SU-DHL-6 (cell line): ENCODE measurements at regions not wholly inside any gene's neighbourhood (a gene's known extent, or its start where the extent isn't known, plus 50 kb on each side); places are given as distances from the start of the nearest gene placed in this dataset.
"Not testable (repeated sequence)": the region's sequence is repeated elsewhere in the genome, so short reads cannot be mapped to it uniquely, and the experiment has no call there.

Experiments
- H2AFZ ChIP-seq: fragments of 200-600 bp; sonication (generic); 2 replicates; pipeline ENCODE4 v1.6.1; 2014; ENCODE audit warnings: low read depth, mild to moderate bottlenecking, moderate library complexity, mixed read lengths, antibody characterized with exemption, low read length; ENCODE audit not compliant: severe bottlenecking
- H3F3A ChIP-seq: fragments of 200-600 bp; shearing (Covaris generic); 2 replicates; pipeline ENCODE4 v1.6.0; 2016; ENCODE audit warnings: antibody characterized with exemption, mild to moderate bottlenecking; ENCODE audit not compliant: insufficient read depth
- H3K27ac ChIP-seq: fragments of 200-600 bp; sonication (generic); 2 replicates; pipeline ENCODE4 v1.5.1; 2016; ENCODE audit warnings: low read depth, mild to moderate bottlenecking, low read length, moderate library complexity, mixed read lengths
- H3K27me3 ChIP-seq: fragments of 200-600 bp; sonication (generic), shearing (Covaris generic); 2 replicates; pipeline ENCODE4 v1.6.0; 2014; ENCODE audit warnings: mild to moderate bottlenecking, low read length
- H3K36me3 ChIP-seq: fragments of 200-600 bp; sonication (generic); 2 replicates; pipeline ENCODE4 v1.6.1; 2014; ENCODE audit warnings: mild to moderate bottlenecking, low read length, mixed read lengths
- H3K4me2 ChIP-seq: fragments of 300-600, 200-600 bp; shearing (Covaris generic), sonication (generic); 2 replicates; pipeline ENCODE4 v1.6.0; 2014; ENCODE audit warnings: low read length, low read depth, mild to moderate bottlenecking; ENCODE audit not compliant: poor library complexity, severe bottlenecking
- H3K4me3 ChIP-seq: fragments of 200-600 bp; sonication (generic); 2 replicates; pipeline ENCODE4 v1.5.1; 2014; ENCODE audit warnings: antibody characterized with exemption, low read length, mild to moderate bottlenecking, mixed read lengths; ENCODE audit not compliant: insufficient read depth, poor library complexity, severe bottlenecking
- H3K79me2 ChIP-seq: fragments of 200-600 bp; sonication (generic); 2 replicates; pipeline ENCODE4 v1.6.1; 2014; ENCODE audit warnings: mild to moderate bottlenecking, low read length, moderate library complexity; ENCODE audit not compliant: insufficient read depth
- H3K9ac ChIP-seq: fragments of 200-600 bp; sonication (generic); 2 replicates; pipeline ENCODE4 v1.7.0; 2014; ENCODE audit warnings: mild to moderate bottlenecking, low read length
- H3K9me2 ChIP-seq: fragments of 200-600 bp; sonication (generic); replicated peaks from 2 replicates; pipeline ENCODE4 v1.6.1; 2014; ENCODE audit warnings: low read length; ENCODE audit not compliant: insufficient read depth
- H3K9me3 ChIP-seq: fragments of 200-600 bp; sonication (generic); 2 replicates; pipeline ENCODE4 v1.6.1; 2014; ENCODE audit warnings: low read length, mixed read lengths; ENCODE audit not compliant: insufficient read depth
- H4K20me1 ChIP-seq: fragments of 200-600 bp; sonication (generic); 2 replicates; pipeline ENCODE4 v1.6.1; 2014; ENCODE audit warnings: low read depth, mild to moderate bottlenecking, antibody characterized with exemption, low read length, moderate library complexity, mixed read lengths
- EZH2phosphoT487 ChIP-seq: fragments of 200-600 bp; sonication (generic), shearing (Covaris generic); conservative IDR thresholded peaks from 2 replicates; pipeline ENCODE4 v1.6.1; 2018; ENCODE audit warnings: mild to moderate bottlenecking, antibody characterized with exemption, low read length, moderate library complexity, mixed read lengths
- TF ChIP-seq, protein P1 (sequence below): fragments of 200-600 bp; sonication (generic); IDR thresholded peaks from one replicate; pipeline ENCODE4 v1.5.1; 2017; ENCODE audit warnings: antibody characterized with exemption, mild to moderate bottlenecking, low read length, moderate library complexity; ENCODE audit not compliant: insufficient read depth, poor library complexity, severe bottlenecking

DNA sequence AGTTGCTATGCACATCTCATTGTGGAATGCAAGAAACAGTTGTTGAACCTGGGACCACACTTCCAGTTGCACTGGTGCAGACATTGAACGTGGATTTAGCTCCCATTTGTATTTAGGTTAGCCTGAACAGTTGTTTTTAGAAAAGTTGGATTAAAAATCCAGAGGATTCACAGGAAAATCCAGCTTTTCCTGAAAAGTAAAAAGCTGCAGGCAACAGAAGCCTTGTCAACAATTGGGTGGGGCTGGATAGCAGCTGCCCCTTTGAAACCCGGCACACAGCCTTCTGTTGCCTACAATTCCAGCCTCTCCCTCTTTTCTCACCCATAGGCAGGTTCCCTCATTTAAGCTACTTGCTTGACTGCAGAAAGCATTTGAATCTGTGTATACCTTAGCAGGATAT lies 165.3 kb upstream of the TBL1XR1 start:
- TF ChIP-seq, protein P1, sequence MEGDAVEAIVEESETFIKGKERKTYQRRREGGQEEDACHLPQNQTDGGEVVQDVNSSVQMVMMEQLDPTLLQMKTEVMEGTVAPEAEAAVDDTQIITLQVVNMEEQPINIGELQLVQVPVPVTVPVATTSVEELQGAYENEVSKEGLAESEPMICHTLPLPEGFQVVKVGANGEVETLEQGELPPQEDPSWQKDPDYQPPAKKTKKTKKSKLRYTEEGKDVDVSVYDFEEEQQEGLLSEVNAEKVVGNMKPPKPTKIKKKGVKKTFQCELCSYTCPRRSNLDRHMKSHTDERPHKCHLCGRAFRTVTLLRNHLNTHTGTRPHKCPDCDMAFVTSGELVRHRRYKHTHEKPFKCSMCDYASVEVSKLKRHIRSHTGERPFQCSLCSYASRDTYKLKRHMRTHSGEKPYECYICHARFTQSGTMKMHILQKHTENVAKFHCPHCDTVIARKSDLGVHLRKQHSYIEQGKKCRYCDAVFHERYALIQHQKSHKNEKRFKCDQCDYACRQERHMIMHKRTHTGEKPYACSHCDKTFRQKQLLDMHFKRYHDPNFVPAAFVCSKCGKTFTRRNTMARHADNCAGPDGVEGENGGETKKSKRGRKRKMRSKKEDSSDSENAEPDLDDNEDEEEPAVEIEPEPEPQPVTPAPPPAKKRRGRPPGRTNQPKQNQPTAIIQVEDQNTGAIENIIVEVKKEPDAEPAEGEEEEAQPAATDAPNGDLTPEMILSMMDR, result no peak
- no peak for TF ChIP-seq EZH2phosphoT487
- Histone ChIP-seq H3K9me2 (no peaks in the 10 kb centered on the region), H3K27me3 (no peaks in the 10 kb centered on the region), H3K4me2 (no peak overlapping the region), H4K20me1 (no peaks in the 10 kb centered on the region), H3K4me3 (no peak overlapping the region), H3K36me3 (no peaks in the 10 kb centered on the region), H2AFZ (no peak overlapping the region), H3K79me2 (no peaks in the 10 kb centered on the region), H3K27ac (peak overlapping the region; percentile 97; the same call in 1 of the 2 replicates), H3K9me3 (no peaks in the 10 kb centered on the region), H3F3A (peaks cover 51% of the 10 kb centered on the region), H3K9ac (no peak overlapping the region)

DNA sequence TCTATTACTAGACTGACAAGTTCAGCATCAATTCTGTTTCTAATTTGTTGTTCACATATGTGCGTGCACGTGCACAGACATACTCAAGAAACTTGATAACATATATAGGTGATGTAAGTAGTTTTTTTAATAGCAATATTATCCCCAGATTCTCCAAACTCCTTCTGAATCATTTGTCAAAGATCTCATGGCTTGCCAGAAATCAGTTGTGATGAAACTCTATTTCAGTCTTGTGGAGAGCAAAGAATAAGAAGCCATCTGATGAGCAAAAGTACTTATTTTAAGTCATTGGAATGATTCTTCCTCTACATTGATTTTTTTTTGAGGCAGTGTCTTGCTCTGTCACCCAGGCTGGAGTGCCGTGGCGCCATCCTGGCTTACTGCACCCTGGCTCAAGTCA lies 167.0 kb upstream of the TBL1XR1 start:
- H3K27me3 ChIP-seq, result no peaks in the 10 kb centered on the region
- H3K79me2 ChIP-seq, result no peaks in the 10 kb centered on the region
- H3K27ac ChIP-seq, result no peak overlapping the region
- H2AFZ ChIP-seq, result no peak overlapping the region
- no peaks in the 10 kb centered on the region for H4K20me1 ChIP-seq
- H3K9me2 ChIP-seq, result no peaks in the 10 kb centered on the region
- no peaks in the 10 kb centered on the region for H3K9me3 ChIP-seq
- TF ChIP-seq EZH2phosphoT487, result no peak
- TF ChIP-seq, protein P1, result no peak
- no peak overlapping the region for H3K4me2 ChIP-seq
- H3F3A ChIP-seq, result peaks cover 34% of the 10 kb centered on the region
- H3K4me3 ChIP-seq, result no peak overlapping the region
- H3K36me3 ChIP-seq, result no peaks in the 10 kb centered on the region
- H3K9ac ChIP-seq, result no peak overlapping the region

DNA sequence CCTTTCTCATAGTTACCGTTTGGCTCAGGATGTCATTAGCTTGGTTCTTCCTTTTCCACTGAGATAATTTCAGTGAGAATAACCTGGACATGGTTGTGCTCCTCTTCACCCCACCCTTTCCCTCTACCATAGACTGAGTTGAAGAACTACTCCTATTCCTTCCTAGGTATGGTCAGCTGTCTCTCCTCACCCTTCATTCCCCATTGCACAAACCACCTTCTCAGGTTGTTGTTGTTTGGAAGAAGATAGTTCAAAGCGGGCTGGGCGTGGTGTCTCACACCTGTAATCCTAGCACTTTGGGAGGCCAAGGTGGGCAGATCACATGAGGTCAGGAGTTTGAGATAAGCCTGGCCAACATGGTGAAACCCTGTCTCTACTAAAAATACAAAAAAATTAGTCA lies 168.0 kb upstream of the TBL1XR1 start:
- H3K36me3 ChIP-seq, H3K79me2 ChIP-seq, H3K27ac ChIP-seq, H4K20me1 ChIP-seq, H3K27me3 ChIP-seq, H2AFZ ChIP-seq, H3K9me3 ChIP-seq, H3K4me2 ChIP-seq, H3K9me2 ChIP-seq, H3K9ac ChIP-seq, H3K4me3 ChIP-seq: not testable (repeated sequence)
- H3F3A ChIP-seq, result peaks cover 27% of the 10 kb centered on the region

DNA sequence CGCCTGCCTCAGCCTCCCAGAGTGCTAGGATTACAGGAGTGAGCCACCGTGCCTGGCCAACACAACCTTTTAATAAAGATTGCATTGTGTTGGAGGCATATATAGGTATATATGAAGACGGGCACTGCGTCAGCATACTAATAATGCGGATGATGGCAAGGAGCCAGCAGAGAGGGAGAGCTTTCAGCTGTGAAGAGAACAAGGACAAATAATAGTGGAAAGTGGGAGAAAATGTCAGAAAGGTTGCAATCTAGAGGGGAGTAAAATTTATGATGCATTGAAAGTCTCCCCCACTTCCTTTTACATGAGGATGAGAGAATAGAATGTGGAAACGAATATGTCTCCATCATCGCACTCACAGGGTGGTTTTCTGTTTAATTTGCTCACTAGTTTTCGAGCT lies 170.5 kb upstream of the TBL1XR1 start:
- no peak overlapping the region for H3K4me3 ChIP-seq
- TF ChIP-seq EZH2phosphoT487, result no peak
- TF ChIP-seq, protein P1, result no peak
- no peak overlapping the region for H3K27ac ChIP-seq
- no peaks in the 10 kb centered on the region for H4K20me1 ChIP-seq
- H3K36me3 ChIP-seq, result no peaks in the 10 kb centered on the region
- H3K9ac ChIP-seq, result no peak overlapping the region
- peaks cover 9% of the 10 kb centered on the region; the same call in 1 of the 2 replicates for H3F3A ChIP-seq
- no peaks in the 10 kb centered on the region for H3K9me3 ChIP-seq
- no peak overlapping the region for H2AFZ ChIP-seq
- H3K9me2 ChIP-seq, result no peaks in the 10 kb centered on the region
- no peaks in the 10 kb centered on the region for H3K27me3 ChIP-seq
- H3K79me2 ChIP-seq, result no peaks in the 10 kb centered on the region
- no peak overlapping the region for H3K4me2 ChIP-seq
